Panc1 (cell line): ENCODE measurements at regions not wholly inside any gene's neighbourhood (a gene's known extent, or its start where the extent isn't known, plus 50 kb on each side); places are given as distances from the start of the nearest gene placed in this dataset.

ENCODE experiments used
- ATAC-seq: fragments of 200-7000 bp; cut with Tn5 transposase; 2 replicates; pipeline ENCODE4 v1.9.1; 2020; ENCODE audit warnings: mild to moderate bottlenecking, moderate library complexity
- BruUV-seq: library from RNA; stranded (reverse); fragments of 400-500 nt; replicated peaks from 2 replicates; lab custom pipeline; 2021; lab: Mats Ljungman, UMichigan
- CTCF ChIA-PET: fragments of 300-600 bp; sonication (Branson Sonifier 250); formaldehyde crosslinking; loops from one replicate; lab custom pipeline; 2022; ENCODE audit warnings: antibody characterized with exemption; lab: Charles Lee
- POLR2A ChIA-PET: fragments of 300-600 bp; sonication (Branson Sonifier 250); formaldehyde crosslinking; loops from one replicate; lab custom pipeline; 2022; ENCODE audit warnings: antibody characterized with exemption; lab: Charles Lee
- DNase-seq: peaks from one replicate; pipeline ENCODE4 v3.0.0-alpha.2; 2010; ENCODE audit warnings: low read depth, low spot score
- H3K27ac ChIP-seq: 2 replicates; pipeline ENCODE4 v1.5.1; 2011; ENCODE audit warnings: mild to moderate bottlenecking, low read length, inconsistent platforms
- H3K27me3 ChIP-seq: fragments of 200-500 bp; sonication (Bioruptor generic); 2 replicates; pipeline ENCODE4 v1.6.0; 2014; ENCODE audit warnings: low read length, inconsistent platforms; ENCODE audit not compliant: control insufficient read depth, insufficient read depth
- H3K36me3 ChIP-seq: fragments of 200-500 bp; sonication (Bioruptor generic); 2 replicates; pipeline ENCODE4 v1.5.1; 2014; ENCODE audit warnings: inconsistent platforms, mild to moderate bottlenecking, low read length, moderate library complexity; ENCODE audit not compliant: control insufficient read depth, insufficient read depth
- H3K4me1 ChIP-seq: 2 replicates; pipeline ENCODE4 v1.5.1; 2011; ENCODE audit warnings: inconsistent platforms, mild to moderate bottlenecking, low read length, moderate library complexity; ENCODE audit not compliant: control insufficient read depth, insufficient read depth
- H3K4me3 ChIP-seq, 2 experiments: 2 replicates each; pipeline ENCODE4 v1.5.1; 2011 to 2012; ENCODE audit warnings: low read depth in 2 of 2, low read length in 2 of 2, mild to moderate bottlenecking in 2 of 2, inconsistent platforms in 1 of 2, moderate library complexity in 1 of 2
- H3K9me3 ChIP-seq: fragments of 200-500 bp; sonication (Bioruptor generic); 2 replicates; pipeline ENCODE4 v1.5.1; 2014; ENCODE audit warnings: low read depth, mild to moderate bottlenecking, inconsistent platforms, low read length, moderate library complexity; ENCODE audit not compliant: control insufficient read depth, insufficient read depth
- POLR2AphosphoS5 ChIP-seq: IDR thresholded peaks from 2 replicates; pipeline ENCODE4 v1.6.1; 2012; ENCODE audit warnings: mild to moderate bottlenecking, low read depth, low read length, moderate library complexity
- SIN3A ChIP-seq: IDR thresholded peaks from 2 replicates; pipeline ENCODE4 v1.6.1; 2012; ENCODE audit warnings: low read depth, mild to moderate bottlenecking, low read length, moderate library complexity, borderline replicate concordance; ENCODE audit not compliant: insufficient read depth
- TCF7L2 ChIP-seq: IDR thresholded peaks from 2 replicates; pipeline ENCODE4 v1.6.1; 2011; ENCODE audit warnings: mild to moderate bottlenecking, low read depth, low read length, inconsistent platforms
- in situ Hi-C: cut with HindIII; loops from 2 replicates; pipeline ENCODE4 v1.10.0; 2016; ENCODE audit warnings: low sequenced_read_pairs, low pct_unique_long_range_greater_than_20kb
- intact Hi-C: fragments of 100-400 bp; cut with micrococcal nuclease; formaldehyde crosslinking; loops from one replicate; pipeline ENCODE4 v1.10.0; 2022; ENCODE audit not compliant: unreplicated experiment
- TF ChIP-seq, protein P1 (sequence below): fragments of 450-650 bp; IDR thresholded peaks from 2 replicates; pipeline ENCODE4 v1.5.1; 2017; ENCODE audit warnings: mild to moderate bottlenecking
- TF ChIP-seq, protein P2 (sequence below), 2 experiments: IDR thresholded peaks; 2 replicates each; pipeline ENCODE4 v1.6.1; 2011 to 2012; ENCODE audit warnings: low read depth in 2 of 2, control low read depth in 1 of 2, low read length in 1 of 2, mild to moderate bottlenecking in 1 of 2, moderate library complexity in 1 of 2; ENCODE audit not compliant: insufficient read depth in 1 of 2

DNA sequence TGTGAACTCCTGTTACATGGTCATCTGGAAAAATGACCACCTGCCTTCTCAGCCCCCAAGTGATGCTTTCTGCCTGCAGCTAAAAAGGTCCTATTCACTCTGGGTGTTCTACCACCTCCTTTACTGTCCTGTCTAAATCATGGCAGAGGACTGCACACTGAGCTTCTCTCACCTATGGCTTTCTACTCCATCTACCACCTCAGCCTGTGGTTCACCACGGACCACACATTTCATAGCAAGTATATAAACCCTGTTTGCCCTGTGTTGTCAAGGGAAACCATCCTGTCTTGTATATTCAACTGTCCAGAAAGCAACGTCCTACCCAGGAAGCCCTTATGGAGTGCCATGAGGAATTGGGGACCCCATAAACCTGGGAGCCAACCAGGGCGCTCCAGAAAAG, 167.4 kb upstream of the ITGA1 start:
- no peaks in the 10 kb centered on the region for H3K9me3 ChIP-seq
- no peaks in the 10 kb centered on the region for H3K36me3 ChIP-seq
- no TSS peak for BruUV-seq
- in situ Hi-C loops: no loop called here
- no peak overlapping the region for H3K27ac ChIP-seq
- ATAC-seq (no peak), DNase-seq (no peak)
- ChIA-PET POLR2A (no interaction called here), CTCF (no interaction called here)
- no peaks in the 10 kb centered on the region for H3K27me3 ChIP-seq
- no peak overlapping the region for H3K4me3 ChIP-seq
- intact Hi-C loops: no loop called here
- no peaks in the 10 kb centered on the region for H3K4me1 ChIP-seq
- no peak for TF ChIP-seq SIN3A
- TF ChIP-seq, protein P1, sequence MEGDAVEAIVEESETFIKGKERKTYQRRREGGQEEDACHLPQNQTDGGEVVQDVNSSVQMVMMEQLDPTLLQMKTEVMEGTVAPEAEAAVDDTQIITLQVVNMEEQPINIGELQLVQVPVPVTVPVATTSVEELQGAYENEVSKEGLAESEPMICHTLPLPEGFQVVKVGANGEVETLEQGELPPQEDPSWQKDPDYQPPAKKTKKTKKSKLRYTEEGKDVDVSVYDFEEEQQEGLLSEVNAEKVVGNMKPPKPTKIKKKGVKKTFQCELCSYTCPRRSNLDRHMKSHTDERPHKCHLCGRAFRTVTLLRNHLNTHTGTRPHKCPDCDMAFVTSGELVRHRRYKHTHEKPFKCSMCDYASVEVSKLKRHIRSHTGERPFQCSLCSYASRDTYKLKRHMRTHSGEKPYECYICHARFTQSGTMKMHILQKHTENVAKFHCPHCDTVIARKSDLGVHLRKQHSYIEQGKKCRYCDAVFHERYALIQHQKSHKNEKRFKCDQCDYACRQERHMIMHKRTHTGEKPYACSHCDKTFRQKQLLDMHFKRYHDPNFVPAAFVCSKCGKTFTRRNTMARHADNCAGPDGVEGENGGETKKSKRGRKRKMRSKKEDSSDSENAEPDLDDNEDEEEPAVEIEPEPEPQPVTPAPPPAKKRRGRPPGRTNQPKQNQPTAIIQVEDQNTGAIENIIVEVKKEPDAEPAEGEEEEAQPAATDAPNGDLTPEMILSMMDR: no peak
- TF ChIP-seq, protein P2, sequence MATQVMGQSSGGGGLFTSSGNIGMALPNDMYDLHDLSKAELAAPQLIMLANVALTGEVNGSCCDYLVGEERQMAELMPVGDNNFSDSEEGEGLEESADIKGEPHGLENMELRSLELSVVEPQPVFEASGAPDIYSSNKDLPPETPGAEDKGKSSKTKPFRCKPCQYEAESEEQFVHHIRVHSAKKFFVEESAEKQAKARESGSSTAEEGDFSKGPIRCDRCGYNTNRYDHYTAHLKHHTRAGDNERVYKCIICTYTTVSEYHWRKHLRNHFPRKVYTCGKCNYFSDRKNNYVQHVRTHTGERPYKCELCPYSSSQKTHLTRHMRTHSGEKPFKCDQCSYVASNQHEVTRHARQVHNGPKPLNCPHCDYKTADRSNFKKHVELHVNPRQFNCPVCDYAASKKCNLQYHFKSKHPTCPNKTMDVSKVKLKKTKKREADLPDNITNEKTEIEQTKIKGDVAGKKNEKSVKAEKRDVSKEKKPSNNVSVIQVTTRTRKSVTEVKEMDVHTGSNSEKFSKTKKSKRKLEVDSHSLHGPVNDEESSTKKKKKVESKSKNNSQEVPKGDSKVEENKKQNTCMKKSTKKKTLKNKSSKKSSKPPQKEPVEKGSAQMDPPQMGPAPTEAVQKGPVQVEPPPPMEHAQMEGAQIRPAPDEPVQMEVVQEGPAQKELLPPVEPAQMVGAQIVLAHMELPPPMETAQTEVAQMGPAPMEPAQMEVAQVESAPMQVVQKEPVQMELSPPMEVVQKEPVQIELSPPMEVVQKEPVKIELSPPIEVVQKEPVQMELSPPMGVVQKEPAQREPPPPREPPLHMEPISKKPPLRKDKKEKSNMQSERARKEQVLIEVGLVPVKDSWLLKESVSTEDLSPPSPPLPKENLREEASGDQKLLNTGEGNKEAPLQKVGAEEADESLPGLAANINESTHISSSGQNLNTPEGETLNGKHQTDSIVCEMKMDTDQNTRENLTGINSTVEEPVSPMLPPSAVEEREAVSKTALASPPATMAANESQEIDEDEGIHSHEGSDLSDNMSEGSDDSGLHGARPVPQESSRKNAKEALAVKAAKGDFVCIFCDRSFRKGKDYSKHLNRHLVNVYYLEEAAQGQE (IDR thresholded peaks at IDR 0.05; ENCODE audit: insufficient read depth in 1 of 2, low read depth in 2 of 2, low read length in 1 of 2): no peak
- no peak for TF ChIP-seq POLR2AphosphoS5
- no peak for TF ChIP-seq TCF7L2

DNA sequence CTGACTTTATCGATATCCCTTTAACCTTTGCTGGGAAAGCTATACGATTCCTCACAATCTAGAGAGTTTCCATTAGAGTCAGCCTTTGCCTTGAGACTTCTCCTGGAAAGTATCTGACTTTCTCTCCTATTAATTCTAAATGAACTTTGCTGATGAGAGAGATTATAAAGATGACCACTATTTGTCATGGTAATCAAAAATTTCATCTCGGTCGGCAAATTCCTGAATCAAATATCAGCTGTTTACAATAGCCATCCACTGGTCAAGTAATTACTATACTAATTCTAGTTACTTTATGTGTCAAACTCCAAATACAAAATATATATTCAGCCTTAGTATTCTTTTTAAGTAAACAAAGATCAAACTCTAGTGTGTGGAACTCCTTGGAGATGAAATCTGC, 164.4 kb upstream of the ITGA1 start:
- H3K27ac ChIP-seq: no peak overlapping the region
- H3K4me3 ChIP-seq: no peak overlapping the region
- ATAC-seq (no peak), DNase-seq (no peak)
- POLR2A ChIA-PET: no interaction called here
- TF ChIP-seq, protein P2 (IDR thresholded peaks at IDR 0.05; ENCODE audit: insufficient read depth in 1 of 2, low read depth in 2 of 2, low read length in 1 of 2): no peak
- TF ChIP-seq TCF7L2 (no peak), POLR2AphosphoS5 (no peak), SIN3A (no peak)
- TF ChIP-seq, protein P1: no peak
- no peaks in the 10 kb centered on the region for H3K27me3 ChIP-seq
- CTCF ChIA-PET: no interaction called here
- intact Hi-C loops (no loop called here), in situ Hi-C loops (no loop called here)
- no peaks in the 10 kb centered on the region for H3K9me3 ChIP-seq
- H3K4me1 ChIP-seq: no peaks in the 10 kb centered on the region
- BruUV-seq: no TSS peak
- no peaks in the 10 kb centered on the region for H3K36me3 ChIP-seq
